ENCODE measurements at regions not wholly inside any gene's neighbourhood (a gene's known extent, or its start where the extent isn't known, plus 50 kb on each side); places are given as distances from the start of the nearest gene placed in this dataset.

DNA sequence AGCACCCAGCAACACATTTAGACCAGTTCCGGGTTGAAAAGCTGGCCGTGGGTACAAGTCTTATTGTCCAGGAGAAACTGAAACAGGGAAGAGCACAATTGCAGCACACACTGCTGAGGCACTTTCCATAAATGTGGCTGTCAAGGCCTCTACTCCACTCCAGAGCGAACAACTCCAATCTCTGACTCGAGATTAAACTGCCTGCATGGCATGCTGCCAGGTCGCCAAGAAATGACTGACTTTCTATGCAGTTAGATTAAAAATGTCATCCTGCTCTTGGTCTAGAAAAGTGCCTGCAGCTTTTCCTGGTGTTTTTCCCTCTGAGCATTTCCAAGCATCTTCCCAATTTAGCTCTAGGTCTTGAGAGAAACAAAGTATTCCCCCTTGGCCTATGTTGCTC, 260.6 kb upstream of the EMCN start:
- no peak for TF ChIP-seq EZH2phosphoT487 (IDR thresholded peaks at IDR 0.05; ENCODE audit: borderline replicate concordance, low read length)
- TF ChIP-seq, protein P1, sequence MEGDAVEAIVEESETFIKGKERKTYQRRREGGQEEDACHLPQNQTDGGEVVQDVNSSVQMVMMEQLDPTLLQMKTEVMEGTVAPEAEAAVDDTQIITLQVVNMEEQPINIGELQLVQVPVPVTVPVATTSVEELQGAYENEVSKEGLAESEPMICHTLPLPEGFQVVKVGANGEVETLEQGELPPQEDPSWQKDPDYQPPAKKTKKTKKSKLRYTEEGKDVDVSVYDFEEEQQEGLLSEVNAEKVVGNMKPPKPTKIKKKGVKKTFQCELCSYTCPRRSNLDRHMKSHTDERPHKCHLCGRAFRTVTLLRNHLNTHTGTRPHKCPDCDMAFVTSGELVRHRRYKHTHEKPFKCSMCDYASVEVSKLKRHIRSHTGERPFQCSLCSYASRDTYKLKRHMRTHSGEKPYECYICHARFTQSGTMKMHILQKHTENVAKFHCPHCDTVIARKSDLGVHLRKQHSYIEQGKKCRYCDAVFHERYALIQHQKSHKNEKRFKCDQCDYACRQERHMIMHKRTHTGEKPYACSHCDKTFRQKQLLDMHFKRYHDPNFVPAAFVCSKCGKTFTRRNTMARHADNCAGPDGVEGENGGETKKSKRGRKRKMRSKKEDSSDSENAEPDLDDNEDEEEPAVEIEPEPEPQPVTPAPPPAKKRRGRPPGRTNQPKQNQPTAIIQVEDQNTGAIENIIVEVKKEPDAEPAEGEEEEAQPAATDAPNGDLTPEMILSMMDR (conservative IDR thresholded peaks at IDR 0.05; ENCODE audit: low read depth, low read length), result no peak
